Neuronal stem cell (in vitro differentiated cells): ENCODE measurements at regions not wholly inside any gene's neighbourhood (a gene's known extent, or its start where the extent isn't known, plus 50 kb on each side); places are given as distances from the start of the nearest gene placed in this dataset.

Experiments used
- DNase-seq: peaks from one replicate; pipeline ENCODE4 v3.0.0-alpha.2; 2013; ENCODE audit warnings: low spot score
- H2AFZ ChIP-seq: one replicate; pipeline ENCODE4 v1.6.1; 2013; ENCODE audit warnings: mild to moderate bottlenecking, low read length, inconsistent platforms
- H2AK5ac ChIP-seq: 2 replicates; pipeline ENCODE4 v1.6.1; 2013; ENCODE audit warnings: low read depth, mild to moderate bottlenecking, inconsistent platforms, low read length, moderate library complexity, mixed read lengths
- H2BK120ac ChIP-seq: 2 replicates; pipeline ENCODE4 v1.6.1; 2013; ENCODE audit warnings: low read depth, mild to moderate bottlenecking, inconsistent platforms, low read length, moderate library complexity, mixed read lengths
- H2BK12ac ChIP-seq: one replicate; pipeline ENCODE4 v1.6.1; 2013; ENCODE audit warnings: low read length, inconsistent platforms
- H2BK15ac ChIP-seq: 2 replicates; pipeline ENCODE4 v1.6.1; 2013; ENCODE audit warnings: mild to moderate bottlenecking, low read length, inconsistent platforms, mixed read lengths
- H2BK5ac ChIP-seq: one replicate; pipeline ENCODE4 v1.6.1; 2013; ENCODE audit warnings: inconsistent platforms, mild to moderate bottlenecking, low read length, moderate library complexity
- H3K14ac ChIP-seq: one replicate; pipeline ENCODE4 v1.6.1; 2013; ENCODE audit warnings: low read length, inconsistent platforms
- H3K18ac ChIP-seq: 2 replicates; pipeline ENCODE4 v1.6.1; 2013; ENCODE audit warnings: low read length, inconsistent platforms
- H3K23ac ChIP-seq: 2 replicates; pipeline ENCODE4 v1.6.1; 2013; ENCODE audit warnings: low read depth, mild to moderate bottlenecking, mixed read lengths, low read length, inconsistent platforms; ENCODE audit not compliant: poor library complexity
- H3K27ac ChIP-seq: replicated peaks from 3 replicates; pipeline ENCODE4 v1.5.1; 2013; ENCODE audit warnings: low read length, inconsistent platforms
- H3K27me3 ChIP-seq, 3 experiments: 2 replicates each; pipeline ENCODE4 v1.6.1; 2013; ENCODE audit warnings: low read length in 3 of 3, mild to moderate bottlenecking in 2 of 3, inconsistent platforms in 1 of 3, low read depth in 1 of 3, mixed read lengths in 1 of 3, moderate library complexity in 1 of 3; ENCODE audit not compliant: control insufficient read depth in 3 of 3, insufficient read depth in 3 of 3
- H3K36me3 ChIP-seq, 2 donors: replicated peaks in 1 of 2; 2 replicates each; pipeline ENCODE4 v1.6.1; 2013; ENCODE audit warnings: low read length in 2 of 2; ENCODE audit not compliant: control insufficient read depth in 2 of 2, insufficient read depth in 2 of 2
- H3K4ac ChIP-seq: 2 replicates; pipeline ENCODE4 v1.6.1; 2013; ENCODE audit warnings: inconsistent platforms, mild to moderate bottlenecking, low read length, moderate library complexity
- H3K4me1 ChIP-seq, 2 donors: 1 replicate in 1 of 2; 2 replicates in 1 of 2; pipeline ENCODE4 v1.6.1; 2013; ENCODE audit warnings: low read length in 2 of 2, low read depth in 1 of 2; ENCODE audit not compliant: control insufficient read depth in 2 of 2, insufficient read depth in 1 of 2
- H3K4me2 ChIP-seq: one replicate; pipeline ENCODE4 v1.6.1; 2013; ENCODE audit warnings: mild to moderate bottlenecking, low read length, inconsistent platforms; ENCODE audit not compliant: insufficient read depth, poor library complexity, severe bottlenecking
- H3K4me3 ChIP-seq, 2 donors: 2 replicates each; pipeline ENCODE4 v1.5.1; 2013; ENCODE audit warnings: low read length in 2 of 2, mild to moderate bottlenecking in 2 of 2, inconsistent platforms in 1 of 2, moderate library complexity in 1 of 2
- H3K79me1 ChIP-seq: one replicate; pipeline ENCODE4 v1.6.1; 2013; ENCODE audit warnings: low read depth, mild to moderate bottlenecking, inconsistent platforms, low read length, moderate library complexity
- H3K9ac ChIP-seq: one replicate; pipeline ENCODE4 v1.6.1; 2013; ENCODE audit warnings: mild to moderate bottlenecking, low read depth, low read length, inconsistent platforms; ENCODE audit not compliant: poor library complexity
- H3K9me3 ChIP-seq, 2 donors: replicated peaks in 1 of 2; 2 replicates each; pipeline versions ENCODE3 to v1.6.1; 2013; ENCODE audit warnings: low read length in 2 of 2, mild to moderate bottlenecking in 2 of 2, inconsistent platforms in 1 of 2, low read depth in 1 of 2, mixed read lengths in 1 of 2, moderate library complexity in 1 of 2; ENCODE audit not compliant: control insufficient read depth in 2 of 2, insufficient read depth in 1 of 2
- H4K8ac ChIP-seq: one replicate; pipeline ENCODE4 v1.6.1; 2013; ENCODE audit warnings: low read depth, mild to moderate bottlenecking, inconsistent platforms, low read length, moderate library complexity
- H4K91ac ChIP-seq: one replicate; pipeline ENCODE4 v1.6.1; 2013; ENCODE audit warnings: low read length, low read depth, mild to moderate bottlenecking, inconsistent platforms; ENCODE audit not compliant: poor library complexity
- WGBS, 2 donors: extraction: QIAGEN DNeasy Blood & Tissue Kit; methylation state at CpG; one replicate each; pipeline ENCODE4 v1.1.7; 2013; ENCODE audit warnings: missing lambda C conversion rate in 2 of 2, mixed read lengths in 1 of 2; ENCODE audit not compliant: insufficient read length in 2 of 2, insufficient replicate concordance in 1 of 2; ENCODE audit errors: extremely low coverage in 2 of 2; 5-methylcytosine and 5-hydroxymethylcytosine counted together

DNA sequence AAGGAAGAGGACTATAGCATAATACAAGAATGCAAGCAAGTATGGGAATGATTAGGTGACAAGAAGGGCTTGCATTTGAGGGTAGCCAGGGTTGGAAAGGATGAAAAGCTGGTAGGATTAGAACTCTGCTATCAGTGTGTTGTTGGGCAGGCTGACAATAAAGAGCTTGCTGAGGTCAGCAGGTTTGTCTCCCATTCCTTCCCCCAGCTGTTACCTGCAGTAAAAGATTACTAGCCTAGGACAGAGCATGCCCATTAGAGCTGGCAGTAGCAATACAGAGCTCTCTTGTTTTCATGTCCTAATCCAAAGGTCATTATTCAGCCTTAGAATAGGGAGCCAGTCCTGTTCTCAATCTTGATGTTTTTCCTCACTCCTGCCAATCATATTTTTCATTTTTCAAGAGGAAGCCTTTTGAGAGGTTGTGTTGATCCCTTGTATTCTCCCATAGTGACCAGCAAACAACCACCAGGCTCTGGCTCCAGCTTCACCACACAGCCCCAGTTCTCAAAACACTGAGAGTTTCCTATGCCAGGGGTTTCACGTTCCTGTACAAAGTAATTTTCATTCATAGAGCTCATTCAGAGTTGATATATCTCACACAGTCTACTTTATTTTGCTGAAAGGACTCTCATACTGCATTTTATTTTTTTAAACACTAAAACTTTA lies 71.7 kb downstream of the OR2K2 start:
- Histone ChIP-seq H2BK15ac (no peak overlapping the region), H3K4ac (no peak overlapping the region), H3K27ac (no peak overlapping the region), H4K8ac (no peak overlapping the region), H3K79me1 (no peaks in the 10 kb centered on the region), H3K23ac (no peak overlapping the region), H2AK5ac (no peak overlapping the region), H3K4me3 (no peak overlapping the region), H3K14ac (no peak overlapping the region), H2AFZ (no peak overlapping the region), H3K27me3 (peaks cover 0 to 1% (median 0%) of the 10 kb centered on the region in 3 experiments), H3K4me2 (no peak overlapping the region), H3K9me3 (peaks cover 0 to 1% of the 10 kb centered on the region in 2 donors), H2BK12ac (no peak overlapping the region), H3K18ac (no peak overlapping the region), H2BK120ac (no peak overlapping the region), H4K91ac (no peak overlapping the region), H3K36me3 (no peaks in the 10 kb centered on the region), H3K9ac (no peak overlapping the region), H2BK5ac (no peak overlapping the region), H3K4me1 (peaks cover 2 to 3% of the 10 kb centered on the region in 2 donors)
- no peak for DNase-seq
- no CpG with 5 or more reads among the region's 1 CpG for WGBS, 2 donors

DNA sequence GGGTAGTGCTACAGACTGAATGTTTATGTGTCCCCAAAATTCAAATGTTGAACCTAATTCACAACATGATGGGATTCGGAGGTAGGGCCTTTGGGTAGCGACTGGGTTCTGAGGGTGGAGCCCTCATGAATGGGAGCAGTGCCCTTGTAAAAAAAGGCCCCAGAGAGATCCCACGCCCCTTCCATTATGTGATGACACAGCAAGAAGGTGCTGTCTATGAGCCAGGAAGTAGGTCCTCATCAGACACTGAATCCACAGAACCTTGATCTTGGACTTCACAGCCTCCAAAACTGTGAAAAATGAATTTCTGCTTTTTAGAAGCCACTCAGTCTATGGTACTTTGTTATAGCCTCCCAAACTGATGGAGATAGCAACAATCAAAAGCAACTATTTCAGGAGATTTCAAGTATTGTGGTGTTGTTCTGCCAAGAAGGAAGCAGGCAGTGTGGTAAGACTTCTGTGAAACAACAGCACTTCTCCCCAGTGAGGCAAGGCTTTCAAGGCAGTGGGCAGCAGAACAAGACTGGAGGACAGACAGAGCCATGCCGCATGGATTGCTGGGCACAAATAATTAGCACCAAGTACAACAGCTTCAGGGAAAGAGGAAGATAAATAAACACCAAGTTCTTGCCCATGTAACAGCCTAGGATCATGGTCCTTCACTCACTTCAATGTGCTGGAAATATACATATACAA lies 76.1 kb downstream of the OR2K2 start:
- Histone ChIP-seq H4K8ac (no peak overlapping the region), H4K91ac (no peak overlapping the region), H3K18ac (no peak overlapping the region), H3K79me1 (no peaks in the 10 kb centered on the region), H3K14ac (no peak overlapping the region), H3K27ac (no peak overlapping the region), H2BK15ac (no peak overlapping the region), H2BK5ac (no peak overlapping the region), H3K27me3 (no peaks in the 10 kb centered on the region), H2AK5ac (no peak overlapping the region), H3K9me3 (no peaks in the 10 kb centered on the region), H3K36me3 (no peaks in the 10 kb centered on the region), H3K4me1 (no peaks in the 10 kb centered on the region), H3K4me2 (no peak overlapping the region), H3K23ac (no peak overlapping the region), H2BK120ac (no peak overlapping the region), H2BK12ac (no peak overlapping the region), H3K4ac (no peak overlapping the region), H3K9ac (no peak overlapping the region), H2AFZ (no peak overlapping the region), H3K4me3 (no peak overlapping the region)
- no CpG with 5 or more reads among the region's 4 CpGs for WGBS, 2 donors
- DNase-seq: no peak

DNA sequence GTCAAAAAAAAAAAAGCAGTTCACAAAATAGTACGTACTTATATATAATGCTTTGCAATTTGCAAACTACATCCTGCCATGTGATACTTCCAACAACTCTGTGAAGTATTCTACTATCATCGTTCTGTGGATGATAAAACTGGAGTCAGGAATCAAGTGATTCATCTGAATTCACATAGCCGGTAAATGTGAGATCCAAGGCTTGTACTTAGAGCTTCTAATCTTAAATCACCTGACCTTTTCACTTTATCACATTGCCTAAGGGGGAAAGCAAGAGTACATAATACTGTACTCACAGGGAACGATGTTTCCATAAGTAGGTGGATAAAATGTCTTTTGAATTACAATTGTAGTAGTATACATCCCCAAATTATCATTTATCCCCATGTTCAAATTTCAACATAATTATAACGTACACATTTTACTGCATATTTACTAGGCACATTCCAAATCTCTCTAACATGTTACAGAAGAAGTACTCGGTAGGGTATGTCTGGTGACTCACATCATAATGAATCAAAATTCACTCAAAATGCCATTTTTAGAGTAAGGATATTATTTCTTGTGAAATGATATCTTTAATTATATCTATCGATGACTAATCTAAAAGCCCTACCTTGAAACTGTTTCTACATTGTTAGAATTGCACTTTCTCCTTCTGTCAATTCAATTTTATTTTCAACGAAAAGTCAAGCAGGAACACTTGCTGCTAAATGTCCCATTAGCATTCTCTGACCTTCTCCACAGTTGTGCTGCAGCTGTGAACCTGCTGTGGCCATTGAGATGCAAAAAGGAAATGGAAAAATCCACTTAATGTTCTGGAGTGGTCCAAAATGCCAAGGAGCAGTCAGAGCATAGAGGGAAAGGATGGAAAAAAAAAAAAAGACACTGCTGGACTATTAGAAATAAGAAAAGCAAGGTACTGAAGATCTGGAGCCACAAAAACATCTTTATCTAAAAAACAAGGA lies 78.9 kb downstream of the OR2K2 start:
- no peaks in the 10 kb centered on the region for H3K79me1 ChIP-seq
- no peak for DNase-seq
- no peak overlapping the region for H3K4ac ChIP-seq
- no peak overlapping the region for H3K18ac ChIP-seq
- no peaks in the 10 kb centered on the region for H3K27me3 ChIP-seq
- H3K4me3 ChIP-seq: no peak overlapping the region
- no peak overlapping the region for H2BK12ac ChIP-seq
- H4K8ac ChIP-seq: no peak overlapping the region
- WGBS, 2 donors: no CpG with 5 or more reads among the region's 8 CpGs
- no peak overlapping the region for H2AFZ ChIP-seq
- H2AK5ac ChIP-seq: no peak overlapping the region
- H3K9ac ChIP-seq: no peak overlapping the region
- no peaks in the 10 kb centered on the region for H3K36me3 ChIP-seq
- no peak overlapping the region for H3K14ac ChIP-seq
- no peak overlapping the region for H2BK15ac ChIP-seq
- no peak overlapping the region for H3K23ac ChIP-seq
- no peak overlapping the region for H3K27ac ChIP-seq
- H3K4me1 ChIP-seq: no peaks in the 10 kb centered on the region
- H3K9me3 ChIP-seq: no peaks in the 10 kb centered on the region
- H4K91ac ChIP-seq: no peak overlapping the region
- no peak overlapping the region for H2BK5ac ChIP-seq
- no peak overlapping the region for H3K4me2 ChIP-seq
- H2BK120ac ChIP-seq: no peak overlapping the region

DNA sequence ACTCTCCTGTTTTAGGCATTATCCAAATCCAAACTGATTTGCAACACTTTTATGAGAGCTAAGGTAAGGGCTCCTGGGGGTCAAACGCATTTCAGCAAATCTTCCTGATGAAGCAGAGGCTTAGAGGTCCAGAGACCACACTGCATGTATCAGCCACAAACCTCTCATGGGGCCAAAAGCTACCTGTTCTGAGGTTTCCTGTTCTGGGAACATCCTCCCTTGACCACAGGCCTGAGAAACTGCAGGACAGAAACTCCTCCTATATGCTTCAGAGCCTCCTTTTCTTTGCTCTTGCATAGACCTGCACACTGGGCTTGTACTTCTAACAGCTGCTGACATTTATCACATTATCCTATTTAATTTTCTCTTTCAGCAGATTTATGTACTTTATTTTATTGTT lies 92.6 kb downstream of the OR2K2 start:
- no peak overlapping the region for H2AFZ ChIP-seq
- H3K4me2 ChIP-seq: no peak overlapping the region
- H4K8ac ChIP-seq: no peak overlapping the region
- no peak overlapping the region for H2BK5ac ChIP-seq
- no peak overlapping the region for H3K9ac ChIP-seq
- H3K18ac ChIP-seq: no peak overlapping the region
- peaks cover 0 to 10% of the 10 kb centered on the region in 2 donors for H3K4me1 ChIP-seq
- H2BK15ac ChIP-seq: no peak overlapping the region
- DNase-seq: no peak
- H3K9me3 ChIP-seq: no peaks in the 10 kb centered on the region
- no peak overlapping the region for H3K23ac ChIP-seq
- H4K91ac ChIP-seq: no peak overlapping the region
- H3K36me3 ChIP-seq: no peaks in the 10 kb centered on the region
- H3K14ac ChIP-seq: no peak overlapping the region
- no peaks in the 10 kb centered on the region for H3K27me3 ChIP-seq
- no peak overlapping the region for H2AK5ac ChIP-seq
- no peak overlapping the region for H3K4ac ChIP-seq
- no peak overlapping the region for H3K27ac ChIP-seq
- H2BK120ac ChIP-seq: no peak overlapping the region
- no peak overlapping the region for H3K4me3 ChIP-seq
- H2BK12ac ChIP-seq: no peak overlapping the region
- H3K79me1 ChIP-seq: no peaks in the 10 kb centered on the region
- no CpG with 5 or more reads among the region's 1 CpG for WGBS, 2 donors
